GM12875 (cell line): ENCODE measurements at regions not wholly inside any gene's neighbourhood (a gene's known extent, or its start where the extent isn't known, plus 50 kb on each side); places are given as distances from the start of the nearest gene placed in this dataset.

Source experiments
- H3K4me3 ChIP-seq: one replicate; pipeline ENCODE4 v1.5.1; 2011; ENCODE audit warnings: low read depth, low read length, control low read depth
- CTCF ChIP-seq: IDR thresholded peaks from 2 replicates; pipeline ENCODE4 v1.5.1; 2011; ENCODE audit warnings: low read depth, mild to moderate bottlenecking, control low read depth, inconsistent platforms, low read length, moderate library complexity, borderline replicate concordance; ENCODE audit not compliant: insufficient read depth

- no peak overlapping the region for H3K4me3 ChIP-seq
These were observed 116.6 kb upstream of the ADAMTSL1 start for GRCh38 chr9:18357321-18357720.

GRCh38 chr9:18358325-18358724 lies 115.6 kb upstream of the ADAMTSL1 start:
- no peak overlapping the region for H3K4me3 ChIP-seq
- no peak for TF ChIP-seq CTCF

More at GRCh38 chr9:18357321-18357720, 116.6 kb upstream of the ADAMTSL1 start:
- TF ChIP-seq CTCF = no peak

GRCh38 chr9:18359335-18359734 lies 114.6 kb upstream of the ADAMTSL1 start:
- TF ChIP-seq CTCF = no peak
- no peak overlapping the region for H3K4me3 ChIP-seq

- no peak overlapping the region for H3K4me3 ChIP-seq
- no peak for TF ChIP-seq CTCF
These were observed 113.9 kb upstream of the ADAMTSL1 start for GRCh38 chr9:18360005-18360404.

- H3K4me3 ChIP-seq = no peak overlapping the region
- TF ChIP-seq CTCF = no peak
These were observed 112.3 kb upstream of the ADAMTSL1 start for GRCh38 chr9:18361646-18362045.

GRCh38 chr9:18362166-18362565 lies 111.8 kb upstream of the ADAMTSL1 start:
- no peak for TF ChIP-seq CTCF
- no peak overlapping the region for H3K4me3 ChIP-seq

GRCh38 chr9:18362901-18363685 lies 110.9 kb upstream of the ADAMTSL1 start:
- H3K4me3 ChIP-seq = no peak overlapping the region
- no peak for TF ChIP-seq CTCF
